OCI-LY7 (cell line): ENCODE measurements at regions not wholly inside any gene's neighbourhood (a gene's known extent, or its start where the extent isn't known, plus 50 kb on each side); places are given as distances from the start of the nearest gene placed in this dataset.

Source experiments
- BruUV-seq: library from RNA; stranded (reverse); fragments of 400-500 nt; replicated peaks from 2 replicates; lab custom pipeline; 2021; lab: Mats Ljungman, UMichigan
- CTCF ChIA-PET: fragments of 300-600 bp; sonication (Branson Sonifier 250); formaldehyde crosslinking; loops from one replicate; lab custom pipeline; 2022; ENCODE audit warnings: antibody characterized with exemption; ENCODE audit not compliant: unreplicated experiment; lab: Charles Lee
- POLR2A ChIA-PET: fragments of 300-600 bp; sonication (Branson Sonifier 250); formaldehyde crosslinking; loops from one replicate; lab custom pipeline; 2022; ENCODE audit warnings: antibody characterized with exemption; lab: Charles Lee
- DNase-seq: peaks from one replicate; pipeline ENCODE4 v3.0.0-alpha.2; 2015; ENCODE audit warnings: low spot score
- H2AFZ ChIP-seq: fragments of 200-600 bp; sonication (generic), shearing (Covaris generic); 2 replicates; pipeline ENCODE4 v1.6.1; 2014; ENCODE audit warnings: mild to moderate bottlenecking, antibody characterized with exemption, low read length, moderate library complexity
- H3K27ac ChIP-seq: fragments of 200-600 bp; sonication (generic); 2 replicates; pipeline ENCODE4 v1.5.1; 2014; ENCODE audit warnings: mixed run types, low read depth, mild to moderate bottlenecking, moderate library complexity, low read length, inconsistent platforms; ENCODE audit not compliant: poor library complexity, severe bottlenecking
- H3K36me3 ChIP-seq: fragments of 200-600 bp; sonication (generic); 2 replicates; pipeline ENCODE4 v1.6.1; 2014; ENCODE audit warnings: mild to moderate bottlenecking, antibody characterized with exemption, low read length, moderate library complexity, mixed read lengths; ENCODE audit not compliant: insufficient read depth
- H3K4me1 ChIP-seq: fragments of 200-600 bp; sonication (generic); 2 replicates; pipeline ENCODE4 v1.5.1; 2014; ENCODE audit warnings: mild to moderate bottlenecking, low read length; ENCODE audit not compliant: insufficient read depth, poor library complexity, severe bottlenecking
- H3K4me2 ChIP-seq: fragments of 200-600 bp; sonication (generic); 2 replicates; pipeline ENCODE4 v1.6.1; 2014; ENCODE audit warnings: mild to moderate bottlenecking, low read length
- H3K4me3 ChIP-seq: fragments of 200-600 bp; sonication (generic); 2 replicates; pipeline ENCODE4 v1.5.1; 2014; ENCODE audit warnings: mild to moderate bottlenecking, low read depth, low read length; ENCODE audit not compliant: poor library complexity, severe bottlenecking
- H3K79me2 ChIP-seq: fragments of 200-600 bp; sonication (generic); 2 replicates; pipeline ENCODE4 v1.6.1; 2016; ENCODE audit warnings: low read depth, mild to moderate bottlenecking, low read length, moderate library complexity, mixed read lengths; ENCODE audit not compliant: insufficient read depth
- H3K9me2 ChIP-seq: fragments of 200-600 bp; sonication (generic); 2 replicates; pipeline ENCODE4 v1.6.1; 2016; ENCODE audit warnings: mild to moderate bottlenecking, low read length, mixed read lengths; ENCODE audit not compliant: insufficient read depth
- H3K9me3 ChIP-seq: fragments of 200-600 bp; sonication (generic); 2 replicates; pipeline ENCODE4 v1.6.1; 2014; ENCODE audit warnings: mild to moderate bottlenecking, mixed run types, low read length, mixed read lengths
- H4K20me1 ChIP-seq: fragments of 200-600 bp; sonication (generic); 2 replicates; pipeline ENCODE4 v1.6.1; 2014; ENCODE audit warnings: mild to moderate bottlenecking, antibody characterized with exemption, low read length, moderate library complexity, mixed read lengths; ENCODE audit not compliant: insufficient read depth
- CTCF ChIP-seq: fragments of 200-600 bp; sonication (generic); conservative IDR thresholded peaks from 2 replicates; pipeline ENCODE4 v1.5.1; 2014; ENCODE audit warnings: mild to moderate bottlenecking, antibody characterized with exemption, low read length, moderate library complexity, mixed read lengths
- EZH2phosphoT487 ChIP-seq: fragments of 200-600 bp; sonication (generic); IDR thresholded peaks from 2 replicates; pipeline ENCODE4 v1.6.1; 2018; ENCODE audit warnings: low read depth, borderline replicate concordance, mild to moderate bottlenecking, mixed run types, antibody characterized with exemption, low read length, moderate library complexity, mixed read lengths
- intact Hi-C: fragments of 100-400 bp; cut with micrococcal nuclease; formaldehyde crosslinking; loops from one replicate; pipeline ENCODE4 v1.10.0; 2022; ENCODE audit not compliant: unreplicated experiment

- no peaks in the 10 kb centered on the region for H3K4me1 ChIP-seq
- no peak overlapping the region for H3K4me3 ChIP-seq
- intact Hi-C loops, result no loop called here
- no peaks in the 10 kb centered on the region for H3K9me3 ChIP-seq
- ChIA-PET CTCF (no interaction called here), POLR2A (no interaction called here)
- H3K27ac ChIP-seq, result no peak overlapping the region
- DNase-seq, result no peak
- no peak overlapping the region for H2AFZ ChIP-seq
- no peaks in the 10 kb centered on the region for H4K20me1 ChIP-seq
- no peak overlapping the region for H3K4me2 ChIP-seq
- no peak for TF ChIP-seq CTCF
- TF ChIP-seq EZH2phosphoT487, result no peak
- H3K79me2 ChIP-seq, result no peaks in the 10 kb centered on the region
- no peaks in the 10 kb centered on the region for H3K9me2 ChIP-seq
- H3K36me3 ChIP-seq, result no peaks in the 10 kb centered on the region
- BruUV-seq, result no TSS peak
Measured at GRCh38 chr7:22630069-22630468, 96.9 kb upstream of the IL6 start.

DNA sequence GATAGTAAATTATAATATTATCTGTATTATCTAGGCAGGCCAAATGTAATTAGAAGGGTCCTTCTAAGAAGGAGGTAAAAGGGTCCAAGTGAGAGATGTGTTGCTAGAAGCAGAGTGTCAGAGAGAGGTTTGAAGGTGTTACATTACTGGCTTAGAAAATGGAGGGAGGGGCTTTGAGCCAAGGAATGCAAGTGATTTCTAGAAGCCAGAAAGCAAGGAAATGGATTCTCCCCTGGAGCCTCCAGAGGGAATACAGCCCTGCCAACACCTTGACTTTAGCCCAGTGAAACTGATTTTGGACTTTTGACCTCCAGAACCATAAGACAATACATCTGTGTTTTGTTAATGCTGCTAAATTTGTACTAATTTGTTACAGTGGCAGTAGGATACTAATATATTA, 97.9 kb upstream of the IL6 start:
- Histone ChIP-seq H3K4me1 (no peaks in the 10 kb centered on the region), H4K20me1 (no peaks in the 10 kb centered on the region), H3K9me2 (no peaks in the 10 kb centered on the region), H3K9me3 (no peaks in the 10 kb centered on the region), H3K27ac (no peak overlapping the region), H3K4me2 (no peak overlapping the region), H3K36me3 (no peaks in the 10 kb centered on the region), H2AFZ (no peak overlapping the region), H3K79me2 (no peaks in the 10 kb centered on the region), H3K4me3 (no peak overlapping the region)
- DNase-seq, result no peak
- ChIA-PET POLR2A (no interaction called here), CTCF (no interaction called here)
- no peak for TF ChIP-seq EZH2phosphoT487
- no peak for TF ChIP-seq CTCF
- intact Hi-C loops, result no loop called here
- BruUV-seq, result no TSS peak

DNA sequence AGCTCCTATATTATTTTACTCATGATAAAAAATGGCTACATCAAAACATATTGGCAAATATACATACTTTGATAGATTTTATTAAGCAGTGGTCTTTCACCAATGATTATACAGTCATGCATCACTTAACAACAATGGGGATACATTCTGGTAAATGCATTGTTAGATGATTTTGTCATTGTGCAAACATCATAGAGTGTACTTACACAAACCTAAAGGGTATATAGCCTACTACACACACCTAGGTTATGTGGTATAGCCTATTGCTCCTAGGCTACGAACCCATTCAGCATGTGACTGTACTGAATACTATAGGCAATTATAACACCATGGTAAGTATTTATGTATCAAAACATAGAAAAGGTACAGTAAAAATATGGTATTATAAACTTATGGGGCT, 98.9 kb upstream of the IL6 start:
- CTCF ChIA-PET, result no interaction called here

More for the DNA sequence above, 98.9 kb upstream of the IL6 start:
- H3K4me1 ChIP-seq, result no peaks in the 10 kb centered on the region
- H3K4me3 ChIP-seq, result no peak overlapping the region
- intact Hi-C loops, result no loop called here
- POLR2A ChIA-PET, result interaction anchor here (0.7 kb wide), 1 partner anchor 18 kb away, joined by 3 read pairs; no protein-coding TSS in a partner anchor
- no peak for TF ChIP-seq CTCF
- no peak for TF ChIP-seq EZH2phosphoT487
- no peak overlapping the region for H3K27ac ChIP-seq
- H3K9me3 ChIP-seq, result no peaks in the 10 kb centered on the region
- BruUV-seq, result no TSS peak
- H4K20me1 ChIP-seq, result no peaks in the 10 kb centered on the region
- no peak overlapping the region for H3K4me2 ChIP-seq
- no peaks in the 10 kb centered on the region for H3K36me3 ChIP-seq
- H3K79me2 ChIP-seq, result no peaks in the 10 kb centered on the region
- H2AFZ ChIP-seq, result no peak overlapping the region
- no peaks in the 10 kb centered on the region for H3K9me2 ChIP-seq
- no peak for DNase-seq
